ENCODE measurements at regions not wholly inside any gene's neighbourhood (a gene's known extent, or its start where the extent isn't known, plus 50 kb on each side); places are given as distances from the start of the nearest gene placed in this dataset.
A peak's percentile ranks its signal among the peaks of the same experiment; 100 is the strongest.

DNA sequence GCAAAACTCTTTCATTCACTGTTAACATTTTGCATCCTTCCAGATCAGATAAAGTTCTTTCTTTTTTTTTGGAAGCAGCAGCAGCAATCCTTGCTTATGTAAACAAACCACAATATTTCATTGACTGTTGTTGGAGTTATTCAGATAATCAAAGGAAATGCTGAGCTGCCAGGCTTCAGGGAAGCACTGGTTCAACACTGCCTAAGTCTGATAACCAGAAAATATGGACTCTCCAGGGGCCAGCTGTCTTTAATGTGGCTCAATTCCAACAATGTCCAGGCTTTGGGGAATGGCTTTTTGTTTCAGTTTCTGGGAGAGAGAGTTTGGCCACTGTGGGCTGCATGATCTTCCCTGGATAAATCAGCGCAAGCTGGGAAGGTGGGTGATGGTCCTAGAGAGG lies 354.3 kb downstream of the AKAIN1 start:
- no peak for DNase-seq (ENCODE audit: low spot score)
- Mint-ChIP-seq H3K4me1 (ENCODE audit: low read depth) (peaks cover 10% of the 10 kb centered on the region), H3K4me3 (ENCODE audit: unreplicated experiment) (no peak overlapping the region), H3K9me3 (ENCODE audit: low read depth) (peaks cover 4% of the 10 kb centered on the region), H3K27ac (ENCODE audit: unreplicated experiment) (no peak overlapping the region), H3K27me3 (ENCODE audit: low read depth) (no peaks in the 10 kb centered on the region), H3K36me3 (ENCODE audit: low read depth) (no peaks in the 10 kb centered on the region)
- TF ChIP-seq, protein P1, sequence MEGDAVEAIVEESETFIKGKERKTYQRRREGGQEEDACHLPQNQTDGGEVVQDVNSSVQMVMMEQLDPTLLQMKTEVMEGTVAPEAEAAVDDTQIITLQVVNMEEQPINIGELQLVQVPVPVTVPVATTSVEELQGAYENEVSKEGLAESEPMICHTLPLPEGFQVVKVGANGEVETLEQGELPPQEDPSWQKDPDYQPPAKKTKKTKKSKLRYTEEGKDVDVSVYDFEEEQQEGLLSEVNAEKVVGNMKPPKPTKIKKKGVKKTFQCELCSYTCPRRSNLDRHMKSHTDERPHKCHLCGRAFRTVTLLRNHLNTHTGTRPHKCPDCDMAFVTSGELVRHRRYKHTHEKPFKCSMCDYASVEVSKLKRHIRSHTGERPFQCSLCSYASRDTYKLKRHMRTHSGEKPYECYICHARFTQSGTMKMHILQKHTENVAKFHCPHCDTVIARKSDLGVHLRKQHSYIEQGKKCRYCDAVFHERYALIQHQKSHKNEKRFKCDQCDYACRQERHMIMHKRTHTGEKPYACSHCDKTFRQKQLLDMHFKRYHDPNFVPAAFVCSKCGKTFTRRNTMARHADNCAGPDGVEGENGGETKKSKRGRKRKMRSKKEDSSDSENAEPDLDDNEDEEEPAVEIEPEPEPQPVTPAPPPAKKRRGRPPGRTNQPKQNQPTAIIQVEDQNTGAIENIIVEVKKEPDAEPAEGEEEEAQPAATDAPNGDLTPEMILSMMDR (IDR thresholded peaks at IDR 0.05): no peak

DNA sequence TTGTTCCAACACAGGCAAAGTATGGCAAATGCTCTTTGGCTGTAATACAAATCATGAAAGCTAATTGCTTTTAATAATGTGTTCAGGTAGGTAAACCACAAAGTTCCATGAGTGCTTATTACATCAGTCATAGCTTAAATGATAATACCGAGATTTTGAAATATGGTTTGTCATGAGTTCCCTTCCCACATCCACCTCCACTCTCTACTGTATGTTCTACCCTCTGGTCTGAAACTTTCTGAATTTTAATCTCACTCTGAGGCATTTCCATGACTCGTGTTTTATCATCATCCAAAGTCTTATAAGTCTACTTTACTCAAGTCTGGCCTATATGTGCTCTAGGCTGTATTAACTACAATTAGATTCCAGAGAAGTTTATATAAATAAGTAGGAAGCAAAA lies 354.8 kb downstream of the AKAIN1 start:
- no peaks in the 10 kb centered on the region for H3K27me3 Mint-ChIP-seq (ENCODE audit: low read depth)
- peaks cover 10% of the 10 kb centered on the region for H3K4me1 Mint-ChIP-seq (ENCODE audit: low read depth)
- no peak overlapping the region for H3K4me3 Mint-ChIP-seq (ENCODE audit: unreplicated experiment)
- H3K9me3 Mint-ChIP-seq (ENCODE audit: low read depth): peaks cover 1% of the 10 kb centered on the region
- no peak overlapping the region for H3K27ac Mint-ChIP-seq (ENCODE audit: unreplicated experiment)
- TF ChIP-seq, protein P1 (IDR thresholded peaks at IDR 0.05): no peak
- no peaks in the 10 kb centered on the region for H3K36me3 Mint-ChIP-seq (ENCODE audit: low read depth)
- DNase-seq (ENCODE audit: low spot score): no peak

DNA sequence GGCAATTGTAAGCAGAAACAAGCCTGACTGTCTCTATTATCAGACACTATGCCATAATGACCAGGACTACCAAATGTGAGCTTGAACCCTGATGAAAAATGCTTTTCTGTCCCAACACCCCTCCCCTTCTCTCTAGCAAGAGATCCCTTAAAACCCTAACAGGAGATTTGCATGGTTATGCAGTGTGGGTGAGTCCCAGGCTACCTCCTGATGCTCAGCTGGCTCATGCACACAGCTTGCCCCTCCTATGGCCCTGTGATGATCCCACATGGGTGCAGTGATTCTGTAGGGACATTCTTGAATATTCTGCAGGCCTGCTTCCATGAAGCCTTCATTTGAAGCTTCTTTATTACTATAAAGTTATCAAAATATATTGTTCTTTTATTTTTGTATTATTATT lies 357.4 kb downstream of the AKAIN1 start:
- Mint-ChIP-seq H3K27me3 (ENCODE audit: low read depth) (no peaks in the 10 kb centered on the region), H3K9me3 (ENCODE audit: low read depth) (no peaks in the 10 kb centered on the region), H3K36me3 (ENCODE audit: low read depth) (no peaks in the 10 kb centered on the region), H3K4me3 (ENCODE audit: unreplicated experiment) (no peak overlapping the region), H3K27ac (ENCODE audit: unreplicated experiment) (no peak overlapping the region), H3K4me1 (ENCODE audit: low read depth) (peaks cover 10% of the 10 kb centered on the region)
- no peak for DNase-seq (ENCODE audit: low spot score)
- TF ChIP-seq, protein P1 (IDR thresholded peaks at IDR 0.05): no peak

DNA sequence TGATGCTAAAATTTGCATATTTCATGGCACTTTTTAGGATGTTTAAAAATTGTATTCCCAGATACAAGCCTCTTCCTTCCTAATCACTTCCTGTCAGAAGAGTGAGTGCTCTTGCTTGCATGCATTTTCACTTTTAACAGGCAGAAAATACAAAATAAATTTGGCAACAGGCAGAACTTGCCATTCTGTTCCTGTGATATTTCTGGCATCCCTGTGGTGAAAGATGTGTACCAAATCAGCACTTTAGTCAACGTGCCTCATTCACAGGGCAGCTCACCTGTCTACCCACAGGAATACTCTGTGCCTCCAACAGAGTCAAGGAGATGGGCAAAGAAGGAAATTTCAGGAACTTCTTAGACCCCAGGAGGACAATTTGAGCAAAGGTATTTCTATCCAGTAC lies 360.9 kb downstream of the AKAIN1 start:
- no peaks in the 10 kb centered on the region for H3K9me3 Mint-ChIP-seq (ENCODE audit: low read depth)
- H3K4me3 Mint-ChIP-seq (ENCODE audit: unreplicated experiment): no peak overlapping the region
- H3K27me3 Mint-ChIP-seq (ENCODE audit: low read depth): no peaks in the 10 kb centered on the region
- TF ChIP-seq, protein P1 (IDR thresholded peaks at IDR 0.05): no peak
- no peak for DNase-seq (ENCODE audit: low spot score)
- peaks cover 15% of the 10 kb centered on the region for H3K4me1 Mint-ChIP-seq (ENCODE audit: low read depth)
- H3K36me3 Mint-ChIP-seq (ENCODE audit: low read depth): no peaks in the 10 kb centered on the region
- no peak overlapping the region for H3K27ac Mint-ChIP-seq (ENCODE audit: unreplicated experiment)

DNA sequence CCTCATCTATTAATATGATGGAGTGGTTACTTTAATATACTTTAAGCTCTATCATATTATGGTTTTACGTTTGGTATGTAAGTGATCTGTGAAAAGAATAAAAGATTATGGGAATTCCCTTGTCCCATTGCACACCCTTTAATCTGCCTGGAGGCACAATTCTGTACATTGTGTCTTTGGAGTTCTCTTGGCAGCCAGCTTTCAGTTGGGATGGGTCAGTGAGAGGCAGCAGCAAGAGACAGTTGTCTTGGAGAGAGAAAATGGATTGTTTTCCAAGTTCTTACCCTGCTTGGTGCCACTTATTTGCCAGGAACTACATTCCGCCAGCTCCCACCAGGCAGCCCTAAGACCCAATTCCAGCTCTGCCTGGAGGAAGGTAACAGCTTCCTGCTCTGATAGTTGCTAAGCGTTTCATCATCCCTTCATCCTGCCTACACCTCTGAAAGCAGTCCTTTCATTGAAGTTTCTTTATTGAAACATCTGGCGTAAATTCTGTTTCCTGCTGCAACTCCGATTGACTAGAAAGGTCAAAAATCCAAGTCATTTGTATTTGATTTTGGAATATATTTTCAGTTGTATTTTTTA lies 365.2 kb downstream of the AKAIN1 start:
- Mint-ChIP-seq H3K4me1 (ENCODE audit: low read depth) (peaks cover 15% of the 10 kb centered on the region), H3K4me3 (ENCODE audit: unreplicated experiment) (no peak overlapping the region), H3K27ac (ENCODE audit: unreplicated experiment) (peak overlapping the region; percentile 33), H3K9me3 (ENCODE audit: low read depth) (no peaks in the 10 kb centered on the region), H3K27me3 (ENCODE audit: low read depth) (no peaks in the 10 kb centered on the region), H3K36me3 (ENCODE audit: low read depth) (no peaks in the 10 kb centered on the region)
- TF ChIP-seq, protein P1 (IDR thresholded peaks at IDR 0.05): no peak
- no peak for DNase-seq (ENCODE audit: low spot score)
